ENCODE measurements at regions not wholly inside any gene's neighbourhood (a gene's known extent, or its start where the extent isn't known, plus 50 kb on each side); places are given as distances from the start of the nearest gene placed in this dataset.
"Not testable (repeated sequence)": the region's sequence is repeated elsewhere in the genome, so short reads cannot be mapped to it uniquely, and the experiment has no call there.

DNA sequence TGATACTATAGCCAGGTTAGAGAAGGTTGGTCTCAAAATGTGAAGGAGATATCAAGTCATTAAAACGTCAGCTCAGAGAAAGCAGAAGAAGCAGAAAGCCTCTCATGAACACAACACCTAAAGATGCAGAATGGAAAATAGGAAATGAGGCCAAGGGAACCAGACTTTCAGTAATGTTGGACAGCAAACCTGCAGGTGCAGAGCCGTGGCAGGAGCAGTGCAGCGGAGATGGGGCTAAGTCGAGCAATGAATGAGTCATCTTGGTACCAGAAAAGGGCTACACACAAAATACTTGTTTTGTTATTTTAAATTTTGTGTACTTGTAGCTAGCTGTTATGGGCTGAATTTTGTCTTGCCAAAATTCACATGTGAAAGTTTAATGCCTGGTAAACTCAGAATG, 479.6 kb upstream of the POM121L12 start (continued):
- TF ChIP-seq GLI4 (tag by site-specific recombination; IDR thresholded peaks at IDR 0.05) = no peak
- TF ChIP-seq ZNF670 (tag by site-specific recombination; IDR thresholded peaks at IDR 0.05; ENCODE audit: low read depth) = no peak
- no peak for TF ChIP-seq ZNF394 (tag by site-specific recombination; IDR thresholded peaks at IDR 0.05; ENCODE audit: borderline replicate concordance)
- no peak for TF ChIP-seq ZNF777 (tag by site-specific recombination; IDR thresholded peaks at IDR 0.05; ENCODE audit: borderline replicate concordance)
- TF ChIP-seq ZNF354C (tag by site-specific recombination; IDR thresholded peaks at IDR 0.05; ENCODE audit: borderline replicate concordance, low read depth) = no peak
- no peak for TF ChIP-seq ZNF248 (tag by site-specific recombination; IDR thresholded peaks at IDR 0.05)
- no peak for TF ChIP-seq ZNF23 (tag by site-specific recombination; IDR thresholded peaks at IDR 0.05; ENCODE audit: borderline replicate concordance)
- TF ChIP-seq ZFHX2 (tag by site-specific recombination; conservative IDR thresholded peaks at IDR 0.05) = no peak
- TF ChIP-seq ZNF155 (tag by site-specific recombination; IDR thresholded peaks at IDR 0.05) = no peak

DNA sequence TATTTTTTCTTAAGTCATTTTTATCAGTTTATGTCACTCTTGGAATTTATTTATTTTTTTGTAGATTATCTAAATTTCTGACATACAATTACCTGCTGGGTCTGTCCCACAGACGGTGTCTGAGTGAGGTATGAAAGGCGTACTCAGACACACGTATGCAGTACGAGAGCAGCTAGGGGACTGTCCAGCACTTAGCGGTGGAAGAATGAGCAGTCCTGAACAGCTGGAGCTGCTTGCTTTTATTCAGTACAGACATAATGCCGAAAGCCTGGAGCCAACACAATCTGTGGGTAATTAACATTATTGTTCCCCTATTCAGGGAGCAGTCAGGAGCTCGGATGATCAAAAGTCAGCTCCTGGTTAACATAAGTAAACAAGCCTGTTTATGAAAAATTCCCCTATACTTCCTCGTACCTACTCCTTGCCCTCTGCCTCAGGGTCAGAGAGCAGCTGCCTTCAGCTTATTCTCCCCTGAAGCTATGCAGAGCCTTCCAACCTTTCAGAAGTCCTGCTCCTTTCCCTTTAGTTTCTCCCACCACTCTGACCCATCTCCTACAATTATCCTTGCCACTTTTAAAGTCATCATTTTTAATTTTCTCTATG, 488.0 kb upstream of the POM121L12 start:
- Histone ChIP-seq H3K27ac (ENCODE audit: extremely low read depth, low read depth, low read length) (no peak overlapping the region), H3K9me3 (ENCODE audit: control insufficient read depth, insufficient read depth, low read depth, low read length) (no peaks in the 10 kb centered on the region), H3K36me3 (ENCODE audit: control insufficient read depth in 2 of 2, insufficient read depth in 1 of 2, low read length in 2 of 2) (no peaks in the 10 kb centered on the region), H3K4me3 (ENCODE audit: low read depth, low read length) (no peak overlapping the region), H3K4me1 (ENCODE audit: control insufficient read depth, insufficient read depth, low read length) (no peaks in the 10 kb centered on the region)
- ChIA-PET POLR2A (no interaction called here), CTCF (interaction anchor here (0.6 kb wide), 1 partner anchor 376 kb away, joined by 5 read pairs; no protein-coding TSS in a partner anchor)
- TF ChIP-seq ZNF529 (tag by site-specific recombination; IDR thresholded peaks at IDR 0.05; ENCODE audit: insufficient replicate concordance) = no peak
- TF ChIP-seq, protein P1, sequence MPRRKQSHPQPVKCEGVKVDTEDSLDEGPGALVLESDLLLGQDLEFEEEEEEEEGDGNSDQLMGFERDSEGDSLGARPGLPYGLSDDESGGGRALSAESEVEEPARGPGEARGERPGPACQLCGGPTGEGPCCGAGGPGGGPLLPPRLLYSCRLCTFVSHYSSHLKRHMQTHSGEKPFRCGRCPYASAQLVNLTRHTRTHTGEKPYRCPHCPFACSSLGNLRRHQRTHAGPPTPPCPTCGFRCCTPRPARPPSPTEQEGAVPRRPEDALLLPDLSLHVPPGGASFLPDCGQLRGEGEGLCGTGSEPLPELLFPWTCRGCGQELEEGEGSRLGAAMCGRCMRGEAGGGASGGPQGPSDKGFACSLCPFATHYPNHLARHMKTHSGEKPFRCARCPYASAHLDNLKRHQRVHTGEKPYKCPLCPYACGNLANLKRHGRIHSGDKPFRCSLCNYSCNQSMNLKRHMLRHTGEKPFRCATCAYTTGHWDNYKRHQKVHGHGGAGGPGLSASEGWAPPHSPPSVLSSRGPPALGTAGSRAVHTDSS (tag by site-specific recombination; IDR thresholded peaks at IDR 0.05) = no peak

DNA sequence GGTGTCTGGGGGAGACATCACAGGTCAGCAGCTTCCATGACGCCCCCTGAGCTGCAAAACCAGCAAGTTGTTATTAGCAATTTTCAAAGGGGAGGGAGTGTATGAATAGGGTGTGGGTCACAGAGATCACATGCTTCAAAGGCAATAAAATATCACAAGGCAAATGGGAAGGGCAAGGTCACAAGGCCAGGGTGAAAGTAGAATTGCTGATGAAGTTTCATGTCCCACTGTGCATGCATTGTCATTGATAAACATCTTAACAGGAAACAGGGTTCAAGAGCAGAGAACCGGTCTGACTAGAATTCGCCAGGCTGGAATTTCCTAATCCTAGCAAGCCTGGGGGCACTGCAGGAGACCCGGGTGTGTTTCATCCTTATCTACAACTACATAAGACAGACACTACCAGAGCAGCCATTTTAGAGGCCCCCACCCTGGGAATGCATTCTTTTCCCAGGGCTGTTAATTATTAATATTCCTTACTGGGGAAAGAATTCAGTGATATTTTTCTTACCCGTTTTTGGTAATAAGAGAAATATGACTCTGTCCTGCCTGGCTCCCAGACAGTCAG, 494.2 kb upstream of the POM121L12 start:
- H3K4me3 ChIP-seq (ENCODE audit: low read depth, low read length); H3K9me3 ChIP-seq (ENCODE audit: control insufficient read depth, insufficient read depth, low read depth, low read length); H3K4me1 ChIP-seq (ENCODE audit: control insufficient read depth, insufficient read depth, low read length); H3K36me3 ChIP-seq (ENCODE audit: control insufficient read depth in 2 of 2, insufficient read depth in 1 of 2, low read length in 2 of 2); H3K27ac ChIP-seq (ENCODE audit: extremely low read depth, low read depth, low read length); POLR2A ChIA-PET; CTCF ChIA-PET: not testable (repeated sequence)

DNA sequence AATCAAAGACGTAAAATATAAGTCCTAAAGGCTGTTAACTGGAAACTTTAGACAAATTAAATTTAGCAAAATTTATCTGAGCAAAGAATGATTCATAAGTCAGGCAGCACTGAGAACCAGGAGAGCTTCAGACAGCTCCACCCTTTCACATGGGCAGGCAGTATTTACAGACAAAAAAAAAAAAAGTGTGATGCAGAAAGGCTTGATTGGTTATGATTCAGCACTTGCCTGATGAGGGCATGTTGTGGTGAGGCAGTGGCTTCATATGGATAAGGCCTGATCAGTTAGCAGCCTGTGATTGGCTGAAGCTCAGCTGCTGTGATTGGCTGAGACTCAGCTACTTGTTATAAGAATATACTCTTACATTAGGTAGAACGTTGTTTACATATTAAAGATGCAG, 495.4 kb upstream of the POM121L12 start:
- TF ChIP-seq ZNF121 (tag by site-specific recombination; IDR thresholded peaks at IDR 0.05) (no peak), ZNF394 (tag by site-specific recombination; IDR thresholded peaks at IDR 0.05; ENCODE audit: borderline replicate concordance) (no peak), ZNF341 (tag by site-specific recombination; IDR thresholded peaks at IDR 0.05; ENCODE audit: low read depth) (no peak), ZNF629 (tag by site-specific recombination; IDR thresholded peaks at IDR 0.05) (no peak), MEIS1 (CRISPR knock-in tag; IDR thresholded peaks at IDR 0.05; ENCODE audit: borderline replicate concordance) (no peak)
- TF ChIP-seq, protein P2, sequence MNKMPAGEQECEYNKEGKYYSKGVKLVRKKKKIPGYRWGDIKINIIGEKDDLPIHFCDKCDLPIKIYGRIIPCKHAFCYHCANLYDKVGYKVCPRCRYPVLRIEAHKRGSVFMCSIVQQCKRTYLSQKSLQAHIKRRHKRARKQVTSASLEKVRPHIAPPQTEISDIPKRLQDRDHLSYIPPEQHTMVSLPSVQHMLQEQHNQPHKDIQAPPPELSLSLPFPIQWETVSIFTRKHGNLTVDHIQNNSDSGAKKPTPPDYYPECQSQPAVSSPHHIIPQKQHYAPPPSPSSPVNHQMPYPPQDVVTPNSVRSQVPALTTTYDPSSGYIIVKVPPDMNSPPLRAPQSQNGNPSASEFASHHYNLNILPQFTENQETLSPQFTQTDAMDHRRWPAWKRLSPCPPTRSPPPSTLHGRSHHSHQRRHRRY (tag by site-specific recombination; IDR thresholded peaks at IDR 0.05) = no peak
- POLR2A ChIA-PET = no interaction called here
- Histone ChIP-seq H3K4me3 (ENCODE audit: low read depth, low read length) (no peak overlapping the region), H3K9me3 (ENCODE audit: control insufficient read depth, insufficient read depth, low read depth, low read length) (no peaks in the 10 kb centered on the region), H3K4me1 (ENCODE audit: control insufficient read depth, insufficient read depth, low read length) (no peaks in the 10 kb centered on the region), H3K36me3 (ENCODE audit: control insufficient read depth in 2 of 2, insufficient read depth in 1 of 2, low read length in 2 of 2) (no peaks in the 10 kb centered on the region), H3K27ac (ENCODE audit: extremely low read depth, low read depth, low read length) (no peak overlapping the region)
- CTCF ChIA-PET = interaction anchor here (0.6 kb wide), 1 partner anchor 87 kb away, joined by 4 read pairs; no protein-coding TSS in a partner anchor

Data from HEK293 (cell line).